OCI-LY7 (cell line): ENCODE measurements at regions not wholly inside any gene's neighbourhood (a gene's known extent, or its start where the extent isn't known, plus 50 kb on each side); places are given as distances from the start of the nearest gene placed in this dataset.

ENCODE experiments used
- CTCF ChIP-seq: fragments of 200-600 bp; sonication (generic); conservative IDR thresholded peaks from 2 replicates; pipeline ENCODE4 v1.5.1; 2014; ENCODE audit warnings: mild to moderate bottlenecking, antibody characterized with exemption, low read length, moderate library complexity, mixed read lengths
- EZH2phosphoT487 ChIP-seq: fragments of 200-600 bp; sonication (generic); IDR thresholded peaks from 2 replicates; pipeline ENCODE4 v1.6.1; 2018; ENCODE audit warnings: low read depth, borderline replicate concordance, mild to moderate bottlenecking, mixed run types, antibody characterized with exemption, low read length, moderate library complexity, mixed read lengths

- TF ChIP-seq CTCF (no peak), EZH2phosphoT487 (no peak)
These were observed 217.1 kb downstream of the MREG start for GRCh38 chr2:215796140-215796855.
